ENCODE measurements at regions not wholly inside any gene's neighbourhood (a gene's known extent, or its start where the extent isn't known, plus 50 kb on each side); places are given as distances from the start of the nearest gene placed in this dataset.

GRCh38 chr14:81737938-81738337 lies 204.3 kb upstream of the SEL1L start:
- Mint-ChIP-seq H3K36me3 (ENCODE audit: low read depth) (no peaks in the 10 kb centered on the region), H3K9me3 (peaks cover 7% of the 10 kb centered on the region), H3K27me3 (ENCODE audit: low read depth) (no peaks in the 10 kb centered on the region), H3K4me1 (no peaks in the 10 kb centered on the region), H3K4me3 (no peak overlapping the region), H3K27ac (no peak overlapping the region)
- no peak for TF ChIP-seq CTCF (IDR thresholded peaks at IDR 0.05; ENCODE audit: unreplicated experiment in 3 of 3)

- H3K4me3 Mint-ChIP-seq = no peak overlapping the region
- H3K27me3 Mint-ChIP-seq (ENCODE audit: low read depth) = no peaks in the 10 kb centered on the region
- TF ChIP-seq CTCF (IDR thresholded peaks at IDR 0.05; ENCODE audit: unreplicated experiment in 3 of 3) = no peak
These were observed 205.4 kb upstream of the SEL1L start for GRCh38 chr14:81738946-81739659.

GRCh38 chr14:81743605-81744004 lies 210.0 kb upstream of the SEL1L start:
- no peaks in the 10 kb centered on the region for H3K36me3 Mint-ChIP-seq (ENCODE audit: low read depth)
- H3K27me3 Mint-ChIP-seq (ENCODE audit: low read depth) = no peaks in the 10 kb centered on the region
- H3K9me3 Mint-ChIP-seq = no peaks in the 10 kb centered on the region
- no peaks in the 10 kb centered on the region for H3K4me1 Mint-ChIP-seq
- no peak overlapping the region for H3K27ac Mint-ChIP-seq
- no peak overlapping the region for H3K4me3 Mint-ChIP-seq
- no peak for TF ChIP-seq CTCF (IDR thresholded peaks at IDR 0.05; ENCODE audit: unreplicated experiment in 3 of 3)

More at GRCh38 chr14:81738946-81739659, 205.4 kb upstream of the SEL1L start:
- Mint-ChIP-seq H3K36me3 (ENCODE audit: low read depth) (no peaks in the 10 kb centered on the region), H3K9me3 (peaks cover 3% of the 10 kb centered on the region), H3K4me1 (no peaks in the 10 kb centered on the region), H3K27ac (no peak overlapping the region)

- no peaks in the 10 kb centered on the region for H3K27me3 Mint-ChIP-seq (ENCODE audit: low read depth)
- H3K4me1 Mint-ChIP-seq = no peaks in the 10 kb centered on the region
- TF ChIP-seq CTCF (IDR thresholded peaks at IDR 0.05; ENCODE audit: unreplicated experiment in 3 of 3) = no peak
- H3K9me3 Mint-ChIP-seq = no peaks in the 10 kb centered on the region
- H3K36me3 Mint-ChIP-seq (ENCODE audit: low read depth) = no peaks in the 10 kb centered on the region
- no peak overlapping the region for H3K4me3 Mint-ChIP-seq
- H3K27ac Mint-ChIP-seq = no peak overlapping the region
These were observed 217.5 kb upstream of the SEL1L start for GRCh38 chr14:81751198-81751597.

GRCh38 chr14:81759541-81759940 lies 225.9 kb upstream of the SEL1L start:
- Mint-ChIP-seq H3K27ac (no peak overlapping the region), H3K4me3 (no peak overlapping the region)

More at GRCh38 chr14:81759541-81759940, 225.9 kb upstream of the SEL1L start:
- TF ChIP-seq CTCF (IDR thresholded peaks at IDR 0.05; ENCODE audit: unreplicated experiment in 3 of 3) = no peak
- no peaks in the 10 kb centered on the region for H3K36me3 Mint-ChIP-seq (ENCODE audit: low read depth)
- H3K27me3 Mint-ChIP-seq (ENCODE audit: low read depth) = no peaks in the 10 kb centered on the region
- H3K9me3 Mint-ChIP-seq = peaks cover 4% of the 10 kb centered on the region
- no peaks in the 10 kb centered on the region for H3K4me1 Mint-ChIP-seq
